Esophagus squamous epithelium (tissue), 5 donors: ENCODE measurements at regions not wholly inside any gene's neighbourhood (a gene's known extent, or its start where the extent isn't known, plus 50 kb on each side); places are given as distances from the start of the nearest gene placed in this dataset.

Experiments used
- DNase-seq: peaks from one replicate; lab custom pipeline; 2025; lab: John Stamatoyannopoulos, UW
- H3K27ac ChIP-seq, 4 donors: fragments of 200-600 bp; sonication (generic); one replicate each; pipeline ENCODE4 v1.5.1; 2016 to 2019; ENCODE audit warnings: mild to moderate bottlenecking in 1 of 4
- H3K27me3 ChIP-seq, 4 donors: fragments of 200-600 bp; sonication (generic); 1 replicate in 3 of 4; 2 replicates in 1 of 4; pipeline versions ENCODE4 v1.5.1 to v1.6.0; 2017 to 2021; ENCODE audit warnings: antibody characterized with exemption in 1 of 4
- H3K36me3 ChIP-seq, 3 donors: fragments of 200-600 bp; sonication (generic); one replicate each; pipeline ENCODE4 v1.5.1; 2016 to 2019
- H3K4me1 ChIP-seq, 3 donors: fragments of 200-600 bp; sonication (generic); one replicate each; pipeline ENCODE4 v1.5.1; 2017 to 2019
- H3K4me3 ChIP-seq, 4 donors: fragments of 200-600 bp; sonication (generic); 1 replicate in 3 of 4; 2 replicates in 1 of 4; pipeline ENCODE4 v1.5.1; 2016 to 2019; ENCODE audit warnings: mild to moderate bottlenecking in 2 of 4, moderate library complexity in 1 of 4
- H3K9me3 ChIP-seq, 3 donors: fragments of 200-600 bp; sonication (generic); one replicate each; pipeline ENCODE4 v1.5.1; 2016 to 2019
- CTCF ChIP-seq, 6 experiments: fragments of 450-650 bp in 4 of 6; fragments of 200-600 bp in 2 of 6; sonication (generic) in 2 of 6; IDR thresholded peaks; one replicate each; pipeline ENCODE4 v1.5.1; 2016 to 2019; ENCODE audit warnings: antibody characterized with exemption in 6 of 6, mild to moderate bottlenecking in 4 of 6, moderate library complexity in 4 of 6
- POLR2A ChIP-seq, 4 donors: fragments of 450-650 bp; IDR thresholded peaks; one replicate each; pipeline ENCODE4 v1.6.1; 2017; ENCODE audit warnings: antibody characterized with exemption in 4 of 4, mild to moderate bottlenecking in 4 of 4, moderate library complexity in 3 of 4
- WGBS, 2 donors: methylation state at CpG; one replicate each; pipeline ENCODE4 v1.1.5; 2018; 5-methylcytosine and 5-hydroxymethylcytosine counted together
- intact Hi-C: fragments of 100-400 bp; cut with DNase I; formaldehyde crosslinking; loops from one replicate; pipeline ENCODE4 v1.15.0; 2022
- donor health status: DM: yes; HTN: yes; CAD: no.

DNA sequence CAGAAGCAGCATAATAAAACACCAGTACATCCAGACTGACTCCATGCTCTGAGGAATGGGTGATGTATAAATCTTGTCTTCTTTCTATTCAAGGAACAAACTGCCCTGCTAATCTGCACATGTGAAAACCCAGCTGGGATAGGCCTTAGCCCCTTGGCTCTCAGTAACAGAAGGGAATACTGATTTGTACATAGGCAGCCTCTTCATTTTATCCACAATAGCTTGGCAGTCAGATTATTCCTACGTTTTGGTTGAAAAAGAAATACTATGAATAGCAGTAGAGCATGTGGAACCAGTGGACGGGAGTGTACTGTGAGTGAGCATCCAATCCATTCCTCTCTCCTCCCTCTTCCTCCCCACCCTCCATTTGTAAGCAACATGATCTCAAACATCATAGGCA lies 113.5 kb upstream of the ARHGAP5 start:
- no peak for TF ChIP-seq CTCF (IDR thresholded peaks at IDR 0.05)
- no peaks in the 10 kb centered on the region for H3K9me3 ChIP-seq
- 69 to 71% methylated on average over 2 of the region's 2 CpGs for WGBS, 2 donors
- no peak for DNase-seq
- H3K36me3 ChIP-seq, result no peaks in the 10 kb centered on the region
- no peak overlapping the region for H3K27ac ChIP-seq
- no peaks in the 10 kb centered on the region for H3K27me3 ChIP-seq
- intact Hi-C loops, result no loop called here
- no peak overlapping the region for H3K4me3 ChIP-seq
- H3K4me1 ChIP-seq, result peaks cover 0 to 32% (median 10%) of the 10 kb centered on the region in 3 donors

GRCh38 chr14:31964490-31964889 lies 112.6 kb upstream of the ARHGAP5 start:
- Histone ChIP-seq H3K4me3 (no peak overlapping the region), H3K9me3 (no peaks in the 10 kb centered on the region), H3K36me3 (no peaks in the 10 kb centered on the region), H3K4me1 (peaks cover 0 to 40% (median 10%) of the 10 kb centered on the region in 3 donors), H3K27me3 (no peaks in the 10 kb centered on the region), H3K27ac (no peak overlapping the region)
- TF ChIP-seq CTCF (IDR thresholded peaks at IDR 0.05) (no peak), POLR2A (IDR thresholded peaks at IDR 0.05) (no peak)
- whole genome bisulfite sequencing, 2 donors, result 86 to 92% methylated on average over 6 of the region's 6 CpGs
- intact Hi-C loops, result no loop called here
- no peak for DNase-seq

DNA sequence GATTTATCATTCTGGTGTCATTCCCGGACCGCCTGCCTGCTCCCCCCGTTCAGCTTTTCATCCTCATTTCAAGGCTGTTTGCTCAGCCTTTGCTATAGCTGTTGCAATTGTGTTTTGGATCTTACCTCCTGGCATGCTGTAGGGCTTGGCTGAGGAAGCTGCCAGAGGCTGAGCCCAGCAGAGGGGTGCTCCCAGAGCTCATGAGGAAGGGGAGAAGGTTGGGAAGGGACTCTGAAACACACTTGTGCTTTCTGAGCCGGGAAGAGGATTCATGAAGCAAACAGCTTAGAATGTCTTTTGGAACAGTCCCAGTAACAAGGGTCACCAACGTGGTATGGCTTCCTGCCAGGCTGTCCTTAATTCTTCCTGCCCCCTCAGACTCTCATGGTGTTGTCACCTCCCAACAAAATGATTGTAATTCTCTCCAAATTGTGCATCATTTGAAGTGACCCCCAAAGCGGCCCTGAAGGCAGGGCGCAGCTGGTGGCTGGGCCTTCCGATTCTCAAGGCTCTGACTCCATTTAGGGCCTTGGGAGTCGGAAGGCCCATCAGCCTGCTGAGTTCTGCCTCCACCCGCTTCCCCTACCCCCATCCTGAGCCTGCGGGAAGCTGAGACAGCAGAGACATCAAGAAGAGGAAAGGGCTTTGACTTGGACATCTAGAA lies 111.9 kb upstream of the ARHGAP5 start:
- H3K4me1 ChIP-seq, result peaks cover 0 to 42% (median 10%) of the 10 kb centered on the region in 3 donors
- no peak overlapping the region for H3K4me3 ChIP-seq
- no peak overlapping the region for H3K27ac ChIP-seq
- intact Hi-C loops, result no loop called here
- no peak for DNase-seq
- H3K27me3 ChIP-seq, result no peaks in the 10 kb centered on the region
- 69 to 79% methylated on average over 9 to 11 of the region's 11 CpGs for WGBS, 2 donors
- TF ChIP-seq CTCF (IDR thresholded peaks at IDR 0.05), result no peak
- TF ChIP-seq POLR2A (IDR thresholded peaks at IDR 0.05), result no peak
- H3K36me3 ChIP-seq, result no peaks in the 10 kb centered on the region
- H3K9me3 ChIP-seq, result no peaks in the 10 kb centered on the region

- H3K4me1 ChIP-seq, result peaks cover 0 to 42% (median 10%) of the 10 kb centered on the region in 3 donors
- H3K36me3 ChIP-seq, result no peaks in the 10 kb centered on the region
- WGBS, 2 donors, result 66 to 72% methylated on average over 9 of the region's 9 CpGs
- H3K4me3 ChIP-seq, result no peak overlapping the region
- intact Hi-C loops, result no loop called here
- H3K27ac ChIP-seq, result peak overlapping the region in 1 of 4 donors; percentile 2
- H3K9me3 ChIP-seq, result no peaks in the 10 kb centered on the region
- DNase-seq, result no peak
- H3K27me3 ChIP-seq, result no peaks in the 10 kb centered on the region
- TF ChIP-seq CTCF (IDR thresholded peaks at IDR 0.05) (no peak), POLR2A (IDR thresholded peaks at IDR 0.05) (no peak)
Measured at GRCh38 chr14:31965735-31966598, 111.1 kb upstream of the ARHGAP5 start.
